Inflammatory macrophage treated with lipopolysaccharide for 1 hour (primary cell): ENCODE measurements at regions not wholly inside any gene's neighbourhood (a gene's known extent, or its start where the extent isn't known, plus 50 kb on each side); places are given as distances from the start of the nearest gene placed in this dataset.
"Not testable (repeated sequence)": the region's sequence is repeated elsewhere in the genome, so short reads cannot be mapped to it uniquely, and the experiment has no call there.

Experiments
- DNase-seq, 2 donors: peaks; one replicate each; pipeline ENCODE4 v3.0.0-alpha.2; 2020 to 2022

GRCh38 chr16:9658586-9658985, 523.6 kb downstream of the GRIN2A start:
- no peak for DNase-seq

GRCh38 chr16:9660898-9661297, 521.3 kb downstream of the GRIN2A start:
- DNase-seq, result no peak

- DNase-seq, result no peak
These were observed 520.8 kb downstream of the GRIN2A start for GRCh38 chr16:9661336-9662017.

GRCh38 chr16:9663588-9663987, 518.6 kb downstream of the GRIN2A start:
- DNase-seq, result no peak

GRCh38 chr16:9665851-9666271, 516.4 kb downstream of the GRIN2A start:
- DNase-seq, result no peak

- DNase-seq, result no peak
These were observed 515.3 kb downstream of the GRIN2A start for GRCh38 chr16:9666834-9667480.

- no peak for DNase-seq
These were observed 512.2 kb downstream of the GRIN2A start for GRCh38 chr16:9670033-9670432.

- not testable (repeated sequence) for DNase-seq
These were observed 511.6 kb downstream of the GRIN2A start for GRCh38 chr16:9670616-9671015.

- DNase-seq, result not testable (repeated sequence)
These were observed 505.5 kb downstream of the GRIN2A start for GRCh38 chr16:9676560-9677300.

GRCh38 chr16:9677301-9677653, 505.0 kb downstream of the GRIN2A start:
- DNase-seq, result no peak

- no peak for DNase-seq
These were observed 502.9 kb downstream of the GRIN2A start for GRCh38 chr16:9679213-9679767.

GRCh38 chr16:9680019-9680655, 502.1 kb downstream of the GRIN2A start:
- no peak for DNase-seq

GRCh38 chr16:9680968-9681367, 501.3 kb downstream of the GRIN2A start:
- DNase-seq, result no peak

GRCh38 chr16:9681508-9681907, 500.7 kb downstream of the GRIN2A start:
- DNase-seq, result no peak

- DNase-seq, result no peak
These were observed 499.9 kb downstream of the GRIN2A start for GRCh38 chr16:9682320-9682719.

GRCh38 chr16:9683677-9684076, 498.6 kb downstream of the GRIN2A start:
- DNase-seq, result no peak

- no peak for DNase-seq
These were observed 494.4 kb downstream of the GRIN2A start for GRCh38 chr16:9687737-9688319.

GRCh38 chr16:9689597-9689996, 492.6 kb downstream of the GRIN2A start:
- no peak for DNase-seq

- no peak for DNase-seq
These were observed 487.1 kb downstream of the GRIN2A start for GRCh38 chr16:9695152-9695551.
